Suprapubic skin (tissue), 4 donors: ENCODE measurements at regions not wholly inside any gene's neighbourhood (a gene's known extent, or its start where the extent isn't known, plus 50 kb on each side); places are given as distances from the start of the nearest gene placed in this dataset.

Experiments
- EP300 ChIP-seq: sonication (generic); formaldehyde crosslinking; IDR thresholded peaks from one replicate; pipeline ENCODE4 v1.6.1; 2017; ENCODE audit warnings: antibody characterized with exemption
- POLR2A ChIP-seq, 2 donors: fragments of 450-650 bp; IDR thresholded peaks; one replicate each; pipeline ENCODE4 v1.6.1; 2017; ENCODE audit warnings: antibody characterized with exemption in 2 of 2, mild to moderate bottlenecking in 2 of 2, moderate library complexity in 2 of 2
- POLR2AphosphoS5 ChIP-seq, 3 donors: sonication (generic); formaldehyde crosslinking; IDR thresholded peaks; one replicate each; pipeline ENCODE4 v1.6.1; 2017; ENCODE audit warnings: antibody characterized with exemption in 3 of 3
- TF ChIP-seq, protein P1 (sequence below), 2 donors: fragments of 200-600 bp in 1 of 2; fragments of 450-650 bp in 1 of 2; sonication (generic) in 1 of 2; IDR thresholded peaks; one replicate each; pipeline ENCODE4 v1.5.1; 2016 to 2019; ENCODE audit warnings: antibody characterized with exemption in 2 of 2, mild to moderate bottlenecking in 1 of 2, moderate library complexity in 1 of 2

DNA sequence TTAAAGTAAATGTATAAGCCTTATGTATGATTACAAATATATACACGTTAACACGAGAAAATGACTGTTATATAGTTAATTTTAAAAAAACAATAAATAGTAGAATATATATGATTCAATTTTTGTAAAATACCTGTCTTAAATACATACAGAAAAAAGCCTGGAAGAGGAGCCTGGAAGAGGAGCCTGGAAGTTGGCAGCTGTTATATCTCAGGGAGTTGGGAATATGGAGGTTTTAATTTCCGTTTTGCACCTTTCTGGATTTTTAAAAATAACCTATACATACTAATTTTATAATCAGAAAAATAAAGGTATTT is 111.6 kb downstream of the WT1 start:
- TF ChIP-seq EP300, result no peak
- TF ChIP-seq, protein P1, sequence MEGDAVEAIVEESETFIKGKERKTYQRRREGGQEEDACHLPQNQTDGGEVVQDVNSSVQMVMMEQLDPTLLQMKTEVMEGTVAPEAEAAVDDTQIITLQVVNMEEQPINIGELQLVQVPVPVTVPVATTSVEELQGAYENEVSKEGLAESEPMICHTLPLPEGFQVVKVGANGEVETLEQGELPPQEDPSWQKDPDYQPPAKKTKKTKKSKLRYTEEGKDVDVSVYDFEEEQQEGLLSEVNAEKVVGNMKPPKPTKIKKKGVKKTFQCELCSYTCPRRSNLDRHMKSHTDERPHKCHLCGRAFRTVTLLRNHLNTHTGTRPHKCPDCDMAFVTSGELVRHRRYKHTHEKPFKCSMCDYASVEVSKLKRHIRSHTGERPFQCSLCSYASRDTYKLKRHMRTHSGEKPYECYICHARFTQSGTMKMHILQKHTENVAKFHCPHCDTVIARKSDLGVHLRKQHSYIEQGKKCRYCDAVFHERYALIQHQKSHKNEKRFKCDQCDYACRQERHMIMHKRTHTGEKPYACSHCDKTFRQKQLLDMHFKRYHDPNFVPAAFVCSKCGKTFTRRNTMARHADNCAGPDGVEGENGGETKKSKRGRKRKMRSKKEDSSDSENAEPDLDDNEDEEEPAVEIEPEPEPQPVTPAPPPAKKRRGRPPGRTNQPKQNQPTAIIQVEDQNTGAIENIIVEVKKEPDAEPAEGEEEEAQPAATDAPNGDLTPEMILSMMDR (IDR thresholded peaks at IDR 0.05), result no peak
- no peak for TF ChIP-seq POLR2A (IDR thresholded peaks at IDR 0.05)
- TF ChIP-seq POLR2AphosphoS5 (IDR thresholded peaks at IDR 0.05), result no peak
